ENCODE measurements at regions not wholly inside any gene's neighbourhood (a gene's known extent, or its start where the extent isn't known, plus 50 kb on each side); places are given as distances from the start of the nearest gene placed in this dataset.
A peak's percentile ranks its signal among the peaks of the same experiment; 100 is the strongest.
"Not testable (repeated sequence)": the region's sequence is repeated elsewhere in the genome, so short reads cannot be mapped to it uniquely, and the experiment has no call there.

DNA sequence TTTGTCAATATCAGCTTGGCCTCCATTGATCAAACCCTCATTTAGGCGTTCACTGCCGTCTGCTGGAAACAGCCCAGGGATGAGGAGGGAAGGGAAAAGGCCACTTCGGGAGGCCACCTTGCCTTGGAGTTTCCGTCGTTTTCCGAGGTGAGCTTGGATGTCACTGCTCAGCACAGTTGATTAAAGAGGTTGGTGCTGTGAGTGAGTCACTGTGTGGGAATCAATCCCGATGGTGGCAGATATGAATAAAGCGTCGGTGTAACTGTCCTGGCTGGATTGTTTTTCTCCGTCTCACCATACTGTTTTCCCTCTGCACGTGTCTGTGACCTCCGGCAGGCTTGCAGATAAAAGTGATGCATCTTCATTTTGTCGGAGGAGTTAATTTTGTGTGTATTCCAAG is 148.1 kb downstream of the NPIPA7 start:
- not testable (repeated sequence) for DNase-seq (ENCODE audit: low spot score); H3K36me3 Mint-ChIP-seq; ATAC-seq; H3K27me3 Mint-ChIP-seq; H3K27ac Mint-ChIP-seq; H3K4me3 Mint-ChIP-seq; H3K9me3 Mint-ChIP-seq; H3K4me1 Mint-ChIP-seq (ENCODE audit: low read depth in 2 of 2)

DNA sequence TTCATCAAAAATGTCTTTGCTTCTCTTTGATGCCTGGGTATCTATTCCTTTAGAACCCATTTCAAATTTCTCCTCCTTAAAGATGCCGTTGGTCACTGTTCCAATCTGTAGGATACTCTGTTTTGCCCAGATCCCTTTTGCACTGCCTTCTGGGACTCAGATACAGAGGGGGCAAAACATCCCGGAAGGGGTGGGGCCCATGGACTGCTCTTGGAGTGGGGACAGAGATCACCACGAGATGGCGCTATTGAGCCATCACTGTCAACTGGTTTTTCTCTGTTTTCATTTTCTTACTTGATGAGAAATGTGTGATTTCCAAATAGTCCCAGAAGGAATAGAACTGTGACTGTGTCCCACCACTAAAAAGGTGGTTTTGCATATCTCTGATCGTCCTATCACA is 151.8 kb downstream of the NPIPA7 start:
- peak in 1 of 2 donors; percentile 38 for ATAC-seq
- not testable (repeated sequence) for H3K4me3 Mint-ChIP-seq; H3K27me3 Mint-ChIP-seq; H3K4me1 Mint-ChIP-seq (ENCODE audit: low read depth in 2 of 2); H3K9me3 Mint-ChIP-seq; H3K36me3 Mint-ChIP-seq; DNase-seq (ENCODE audit: low spot score); H3K27ac Mint-ChIP-seq

DNA sequence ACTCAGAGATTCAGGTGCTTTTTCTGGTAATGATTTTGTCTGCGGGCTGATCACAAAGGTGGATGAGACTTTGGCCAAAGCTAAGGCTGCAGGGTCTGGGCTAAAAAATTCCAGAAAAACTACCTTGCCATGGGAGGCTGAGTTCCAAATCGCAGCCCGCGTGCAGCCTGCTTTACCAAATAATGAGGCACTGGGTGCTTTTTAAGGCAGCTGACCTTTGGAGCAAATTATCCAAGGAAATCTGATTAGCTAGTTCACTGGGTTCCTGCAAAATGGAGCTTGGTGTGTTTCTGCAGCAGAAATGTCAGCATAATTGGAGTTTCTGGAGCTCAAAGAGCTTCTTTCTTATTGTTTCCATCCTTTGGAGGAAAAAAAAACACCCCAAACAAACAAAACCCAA is 156.6 kb downstream of the NPIPA7 start:
- H3K9me3 Mint-ChIP-seq; H3K27ac Mint-ChIP-seq; H3K4me3 Mint-ChIP-seq; DNase-seq (ENCODE audit: low spot score); H3K36me3 Mint-ChIP-seq; ATAC-seq; H3K4me1 Mint-ChIP-seq (ENCODE audit: low read depth in 2 of 2): not testable (repeated sequence)
- peaks cover 7 to 13% of the 10 kb centered on the region in 2 donors for H3K27me3 Mint-ChIP-seq

GRCh38 chr16:16536151-16536550 is 157.2 kb downstream of the NPIPA7 start:
- H3K27me3 Mint-ChIP-seq, result peaks cover 7 to 15% of the 10 kb centered on the region in 2 donors
- not testable (repeated sequence) for H3K4me3 Mint-ChIP-seq; H3K36me3 Mint-ChIP-seq; ATAC-seq; H3K4me1 Mint-ChIP-seq (ENCODE audit: low read depth in 2 of 2); H3K27ac Mint-ChIP-seq; DNase-seq (ENCODE audit: low spot score); H3K9me3 Mint-ChIP-seq

GRCh38 chr16:16549710-16550109 is 170.8 kb downstream of the NPIPA7 start:
- H3K27ac Mint-ChIP-seq; ATAC-seq; H3K36me3 Mint-ChIP-seq; H3K9me3 Mint-ChIP-seq; DNase-seq (ENCODE audit: low spot score); H3K4me1 Mint-ChIP-seq (ENCODE audit: low read depth in 2 of 2); H3K4me3 Mint-ChIP-seq: not testable (repeated sequence)
- H3K27me3 Mint-ChIP-seq, result peaks cover 12 to 20% of the 10 kb centered on the region in 2 donors

GRCh38 chr16:16550824-16551223 is 171.9 kb downstream of the NPIPA7 start:
- not testable (repeated sequence) for H3K27ac Mint-ChIP-seq; ATAC-seq; H3K4me1 Mint-ChIP-seq (ENCODE audit: low read depth in 2 of 2); H3K4me3 Mint-ChIP-seq; H3K36me3 Mint-ChIP-seq; DNase-seq (ENCODE audit: low spot score); H3K9me3 Mint-ChIP-seq
- H3K27me3 Mint-ChIP-seq, result peaks cover 13 to 23% of the 10 kb centered on the region in 2 donors

- not testable (repeated sequence) for ATAC-seq; DNase-seq (ENCODE audit: low spot score); H3K9me3 Mint-ChIP-seq; H3K27ac Mint-ChIP-seq; H3K36me3 Mint-ChIP-seq; H3K4me3 Mint-ChIP-seq; H3K4me1 Mint-ChIP-seq (ENCODE audit: low read depth in 2 of 2)
- H3K27me3 Mint-ChIP-seq, result peaks cover 13 to 15% of the 10 kb centered on the region in 2 donors
Observed at GRCh38 chr16:16552819-16553340, 173.9 kb downstream of the NPIPA7 start.

DNA sequence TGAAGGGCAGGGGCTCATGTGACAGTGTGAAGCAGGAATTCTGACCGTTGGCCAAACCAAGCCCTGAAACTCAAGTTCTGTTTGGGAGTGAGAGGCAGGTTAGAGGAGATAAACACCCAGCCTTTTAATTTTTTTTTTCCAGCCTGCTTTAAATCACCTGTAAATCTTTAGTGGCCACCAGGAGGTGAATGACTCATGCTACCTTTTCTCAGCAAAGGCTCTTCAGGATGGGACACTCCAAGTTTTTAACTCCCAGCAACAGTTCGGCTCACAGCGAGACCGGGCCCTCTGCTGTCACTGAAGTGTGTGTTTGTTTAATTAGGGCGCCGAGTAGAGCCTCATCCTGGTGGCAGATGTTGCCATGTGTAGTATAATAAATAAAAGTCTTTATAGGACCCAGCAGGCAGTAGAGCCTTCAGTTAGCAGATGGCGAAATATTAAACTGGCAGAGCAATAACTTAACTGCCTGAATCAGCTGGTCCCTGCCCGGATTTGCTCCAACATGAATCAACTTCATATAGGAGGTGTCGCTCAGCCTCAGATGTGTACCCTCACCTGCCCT is 180.3 kb downstream of the NPIPA7 start:
- H3K27ac Mint-ChIP-seq; H3K27me3 Mint-ChIP-seq; H3K4me1 Mint-ChIP-seq (ENCODE audit: low read depth in 2 of 2); H3K4me3 Mint-ChIP-seq; ATAC-seq; H3K9me3 Mint-ChIP-seq; DNase-seq (ENCODE audit: low spot score); H3K36me3 Mint-ChIP-seq: not testable (repeated sequence)

DNA sequence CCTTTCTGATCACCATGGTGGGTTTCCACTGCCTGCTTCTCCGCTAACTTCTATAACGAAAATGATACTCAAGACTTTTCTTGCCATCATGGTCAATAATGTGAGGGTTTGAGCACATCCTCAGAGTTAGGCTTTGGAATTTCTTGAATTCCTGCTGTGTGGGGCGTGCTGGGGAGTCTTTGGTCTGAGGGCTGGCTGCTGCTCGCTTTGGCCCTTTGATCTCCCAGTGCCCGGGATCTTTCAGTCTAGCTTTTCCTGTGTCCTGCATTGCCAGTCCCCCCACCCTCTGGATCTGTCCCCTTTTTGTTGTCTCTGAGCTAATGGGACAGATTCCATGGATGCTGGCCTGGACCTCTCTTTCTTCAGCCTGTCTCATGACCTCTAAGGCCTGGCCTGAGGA is 182.6 kb downstream of the NPIPA7 start:
- H3K36me3 Mint-ChIP-seq; H3K4me3 Mint-ChIP-seq; H3K27ac Mint-ChIP-seq; ATAC-seq; H3K4me1 Mint-ChIP-seq (ENCODE audit: low read depth in 2 of 2); H3K9me3 Mint-ChIP-seq; H3K27me3 Mint-ChIP-seq; DNase-seq (ENCODE audit: low spot score): not testable (repeated sequence)

DNA sequence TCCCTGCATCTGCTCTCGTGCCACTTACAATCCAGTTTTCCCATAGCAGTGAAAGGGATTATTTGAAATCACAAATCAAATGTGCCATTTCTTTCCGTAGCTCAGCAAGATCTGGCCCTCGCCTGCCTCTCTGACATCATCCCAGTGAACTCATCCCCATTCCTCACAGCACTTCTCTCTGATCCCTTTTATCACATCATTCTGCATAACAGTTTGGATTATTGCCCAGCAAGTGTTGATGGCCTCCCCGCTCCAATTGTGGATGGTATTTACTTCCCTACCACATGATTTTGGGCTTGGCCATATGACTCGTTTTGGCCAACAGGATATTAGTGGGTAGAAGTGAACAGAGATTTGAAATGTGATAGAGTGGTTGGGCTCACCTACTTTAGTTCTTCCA is 185.0 kb downstream of the NPIPA7 start:
- not testable (repeated sequence) for DNase-seq (ENCODE audit: low spot score); ATAC-seq; H3K9me3 Mint-ChIP-seq; H3K27me3 Mint-ChIP-seq; H3K4me1 Mint-ChIP-seq (ENCODE audit: low read depth in 2 of 2); H3K36me3 Mint-ChIP-seq; H3K4me3 Mint-ChIP-seq; H3K27ac Mint-ChIP-seq

DNA sequence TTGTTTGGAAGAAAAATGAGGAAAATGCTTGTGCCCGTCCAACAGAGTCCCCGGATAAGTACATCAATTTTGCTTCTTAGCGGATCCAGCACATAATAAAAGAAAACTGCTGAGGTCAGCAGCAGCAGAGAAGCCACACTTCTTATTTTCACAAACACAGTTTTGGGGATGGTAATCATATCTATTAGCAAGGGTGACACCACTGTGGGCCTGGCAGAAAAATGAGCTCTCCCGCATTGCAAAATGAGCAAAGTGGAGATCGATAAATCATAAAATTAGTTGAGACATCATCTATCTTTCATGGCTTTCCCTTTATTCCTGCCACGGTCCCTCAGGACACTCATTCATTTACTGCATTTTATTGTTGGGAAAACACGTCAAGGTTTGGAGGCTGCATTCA is 186.4 kb downstream of the NPIPA7 start:
- ATAC-seq, H3K9me3 Mint-ChIP-seq: not testable (repeated sequence)

DNA sequence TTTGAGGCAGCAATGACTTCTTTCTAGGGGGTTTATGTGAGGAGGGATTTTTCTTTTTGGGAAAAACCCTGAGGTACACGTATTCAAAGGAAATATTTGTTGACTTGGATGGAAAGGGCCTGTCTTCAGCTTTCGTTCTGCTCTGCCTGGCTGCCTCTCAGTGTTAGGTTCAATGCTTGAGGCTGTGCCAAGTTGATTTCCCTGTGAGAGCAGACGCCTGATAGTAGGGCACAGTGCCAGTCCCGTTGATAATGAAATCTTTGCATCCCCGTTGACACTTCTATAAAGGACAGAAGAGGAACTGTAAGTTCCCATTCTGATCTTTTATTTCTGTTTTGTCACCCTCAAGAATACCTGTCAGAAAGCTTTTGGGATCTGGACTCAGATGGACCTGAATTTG is 191.1 kb downstream of the NPIPA7 start:
- H3K9me3 Mint-ChIP-seq; H3K36me3 Mint-ChIP-seq; H3K4me1 Mint-ChIP-seq (ENCODE audit: low read depth in 2 of 2); H3K27ac Mint-ChIP-seq; ATAC-seq; H3K4me3 Mint-ChIP-seq; H3K27me3 Mint-ChIP-seq; DNase-seq (ENCODE audit: low spot score): not testable (repeated sequence)

More for the DNA sequence above, 186.4 kb downstream of the NPIPA7 start:
- H3K27me3 Mint-ChIP-seq; H3K4me3 Mint-ChIP-seq; DNase-seq (ENCODE audit: low spot score); H3K27ac Mint-ChIP-seq; H3K36me3 Mint-ChIP-seq; H3K4me1 Mint-ChIP-seq (ENCODE audit: low read depth in 2 of 2): not testable (repeated sequence)

- not testable (repeated sequence) for ATAC-seq; H3K9me3 Mint-ChIP-seq; DNase-seq (ENCODE audit: low spot score); H3K4me3 Mint-ChIP-seq; H3K36me3 Mint-ChIP-seq; H3K27me3 Mint-ChIP-seq; H3K27ac Mint-ChIP-seq; H3K4me1 Mint-ChIP-seq (ENCODE audit: low read depth in 2 of 2)
Observed at GRCh38 chr16:16570874-16571273, 191.9 kb downstream of the NPIPA7 start.

- H3K27ac Mint-ChIP-seq; DNase-seq (ENCODE audit: low spot score): not testable (repeated sequence)
Observed at GRCh38 chr16:16572130-16572774, 193.3 kb downstream of the NPIPA7 start.

DNA sequence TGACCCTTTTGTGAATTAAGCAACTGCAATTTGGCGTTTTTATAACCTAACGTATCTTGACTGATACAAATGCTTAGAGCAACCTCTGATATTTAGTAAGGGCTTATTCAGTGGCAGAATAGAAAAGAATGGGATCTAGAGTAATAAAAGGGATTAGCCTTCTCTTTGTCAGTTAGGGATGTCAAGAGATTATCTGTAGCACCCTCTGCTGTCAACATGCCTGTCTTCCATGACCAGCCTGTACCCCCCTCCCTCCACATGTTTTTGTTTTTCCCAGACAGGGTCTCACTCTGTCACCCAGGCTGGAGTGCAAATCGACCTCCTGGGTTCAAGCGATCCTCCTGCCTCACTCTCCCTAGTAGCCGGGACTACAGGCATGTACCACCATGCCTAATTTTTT is 198.1 kb downstream of the NPIPA7 start:
- not testable (repeated sequence) for H3K4me3 Mint-ChIP-seq; H3K27me3 Mint-ChIP-seq; ATAC-seq; H3K36me3 Mint-ChIP-seq; H3K27ac Mint-ChIP-seq; H3K4me1 Mint-ChIP-seq (ENCODE audit: low read depth in 2 of 2); H3K9me3 Mint-ChIP-seq; DNase-seq (ENCODE audit: low spot score)

More at GRCh38 chr16:16572130-16572774, 193.3 kb downstream of the NPIPA7 start:
- not testable (repeated sequence) for H3K36me3 Mint-ChIP-seq; H3K9me3 Mint-ChIP-seq; H3K4me3 Mint-ChIP-seq; ATAC-seq; H3K4me1 Mint-ChIP-seq (ENCODE audit: low read depth in 2 of 2); H3K27me3 Mint-ChIP-seq
